LNCaP clone FGC (cell line): ENCODE measurements at regions not wholly inside any gene's neighbourhood (a gene's known extent, or its start where the extent isn't known, plus 50 kb on each side); places are given as distances from the start of the nearest gene placed in this dataset.
A peak's percentile ranks its signal among the peaks of the same experiment; 100 is the strongest.
"Not testable (repeated sequence)": the region's sequence is repeated elsewhere in the genome, so short reads cannot be mapped to it uniquely, and the experiment has no call there.

ENCODE experiments used
- DNase-seq: peaks from one replicate; pipeline ENCODE4 v3.0.0-alpha.2; 2011; ENCODE audit warnings: low read depth
- H3K4me3 ChIP-seq: 2 replicates; pipeline ENCODE4 v1.5.1; 2011; ENCODE audit warnings: mild to moderate bottlenecking, low read depth, low read length, control low read depth
- CTCF ChIP-seq: IDR thresholded peaks from 2 replicates; pipeline ENCODE4 v1.5.1; 2012; ENCODE audit warnings: mild to moderate bottlenecking; ENCODE audit not compliant: control insufficient read depth, insufficient read depth; ENCODE audit errors: extremely low read depth

GRCh38 chr4:82124365-82124764, 249.4 kb downstream of the HNRNPD start:
- H3K4me3 ChIP-seq, result no peak overlapping the region
- TF ChIP-seq CTCF, result no peak
- DNase-seq, result no peak

- 0 out of 2 replicates have a peak, but pooled peaks have one; percentile 20 for TF ChIP-seq CTCF
- H3K4me3 ChIP-seq, result no peak overlapping the region
- DNase-seq, result no peak
Observed at GRCh38 chr4:82123934-82124333, 249.9 kb downstream of the HNRNPD start.

GRCh38 chr4:82115183-82115582, 258.6 kb downstream of the HNRNPD start:
- H3K4me3 ChIP-seq, DNase-seq: not testable (repeated sequence)

- no peak for DNase-seq
- H3K4me3 ChIP-seq, result no peak overlapping the region
- no peak for TF ChIP-seq CTCF
Observed at GRCh38 chr4:82108506-82108905, 265.3 kb downstream of the HNRNPD start.

GRCh38 chr4:82104578-82104977, 269.2 kb downstream of the HNRNPD start:
- no peak for TF ChIP-seq CTCF
- H3K4me3 ChIP-seq, result no peak overlapping the region
- DNase-seq, result no peak

- TF ChIP-seq CTCF, result no peak
- no peak overlapping the region for H3K4me3 ChIP-seq
- no peak for DNase-seq
Observed at GRCh38 chr4:82099928-82100579, 273.7 kb downstream of the HNRNPD start.

- DNase-seq, result no peak
- no peak overlapping the region for H3K4me3 ChIP-seq
- no peak for TF ChIP-seq CTCF
Observed at GRCh38 chr4:82097504-82097903, 276.3 kb downstream of the HNRNPD start.

GRCh38 chr4:82090717-82091116, 283.1 kb downstream of the HNRNPD start:
- DNase-seq, result no peak
- H3K4me3 ChIP-seq, result no peak overlapping the region
- no peak for TF ChIP-seq CTCF
